Esophagus squamous epithelium (tissue), 5 donors: ENCODE measurements at regions not wholly inside any gene's neighbourhood (a gene's known extent, or its start where the extent isn't known, plus 50 kb on each side); places are given as distances from the start of the nearest gene placed in this dataset.

Experiments
- DNase-seq: peaks from one replicate; lab custom pipeline; 2025; lab: John Stamatoyannopoulos, UW
- H3K27ac ChIP-seq, 4 donors: fragments of 200-600 bp; sonication (generic); one replicate each; pipeline ENCODE4 v1.5.1; 2016 to 2019; ENCODE audit warnings: mild to moderate bottlenecking in 1 of 4
- H3K27me3 ChIP-seq, 4 donors: fragments of 200-600 bp; sonication (generic); 1 replicate in 3 of 4; 2 replicates in 1 of 4; pipeline versions ENCODE4 v1.5.1 to v1.6.0; 2017 to 2021; ENCODE audit warnings: antibody characterized with exemption in 1 of 4
- H3K36me3 ChIP-seq, 3 donors: fragments of 200-600 bp; sonication (generic); one replicate each; pipeline ENCODE4 v1.5.1; 2016 to 2019
- H3K4me1 ChIP-seq, 3 donors: fragments of 200-600 bp; sonication (generic); one replicate each; pipeline ENCODE4 v1.5.1; 2017 to 2019
- H3K4me3 ChIP-seq, 4 donors: fragments of 200-600 bp; sonication (generic); 1 replicate in 3 of 4; 2 replicates in 1 of 4; pipeline ENCODE4 v1.5.1; 2016 to 2019; ENCODE audit warnings: mild to moderate bottlenecking in 2 of 4, moderate library complexity in 1 of 4
- H3K9me3 ChIP-seq, 3 donors: fragments of 200-600 bp; sonication (generic); one replicate each; pipeline ENCODE4 v1.5.1; 2016 to 2019
- CTCF ChIP-seq, 6 experiments: fragments of 450-650 bp in 4 of 6; fragments of 200-600 bp in 2 of 6; sonication (generic) in 2 of 6; IDR thresholded peaks; one replicate each; pipeline ENCODE4 v1.5.1; 2016 to 2019; ENCODE audit warnings: antibody characterized with exemption in 6 of 6, mild to moderate bottlenecking in 4 of 6, moderate library complexity in 4 of 6
- POLR2A ChIP-seq, 4 donors: fragments of 450-650 bp; IDR thresholded peaks; one replicate each; pipeline ENCODE4 v1.6.1; 2017; ENCODE audit warnings: antibody characterized with exemption in 4 of 4, mild to moderate bottlenecking in 4 of 4, moderate library complexity in 3 of 4
- WGBS, 2 donors: methylation state at CpG; one replicate each; pipeline ENCODE4 v1.1.5; 2018; 5-methylcytosine and 5-hydroxymethylcytosine counted together
- intact Hi-C: fragments of 100-400 bp; cut with DNase I; formaldehyde crosslinking; loops from one replicate; pipeline ENCODE4 v1.15.0; 2022
- donor health status: DM: yes; HTN: yes; CAD: no.

DNA sequence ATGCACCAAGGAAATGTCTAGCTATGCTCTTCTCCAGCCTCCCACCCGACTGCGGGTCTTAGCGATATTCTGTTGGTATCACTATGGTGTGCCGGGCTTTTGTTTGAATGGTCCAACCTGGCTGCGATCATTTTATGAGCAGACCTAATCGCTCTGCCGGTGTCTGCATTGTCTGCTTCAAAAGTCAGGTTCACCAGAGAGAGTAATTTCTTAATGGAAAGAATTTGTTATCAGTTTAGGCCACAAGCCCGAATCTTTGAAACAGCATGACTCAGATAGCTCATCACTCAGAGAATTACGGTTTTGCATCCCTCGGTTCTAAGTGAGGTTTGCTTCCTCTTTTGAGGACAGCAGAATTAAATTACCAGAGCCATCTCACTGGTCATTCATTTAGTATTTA lies 521.0 kb upstream of the ARID1B start:
- Histone ChIP-seq H3K36me3 (no peaks in the 10 kb centered on the region), H3K4me1 (no peaks in the 10 kb centered on the region), H3K4me3 (no peak overlapping the region), H3K27ac (no peak overlapping the region), H3K9me3 (no peaks in the 10 kb centered on the region), H3K27me3 (no peaks in the 10 kb centered on the region)
- no peak for TF ChIP-seq CTCF (IDR thresholded peaks at IDR 0.05)
- no peak for TF ChIP-seq POLR2A (IDR thresholded peaks at IDR 0.05)
- WGBS, 2 donors, result 72 to 83% methylated on average over 10 of the region's 10 CpGs
- no peak for DNase-seq
- intact Hi-C loops, result no loop called here

DNA sequence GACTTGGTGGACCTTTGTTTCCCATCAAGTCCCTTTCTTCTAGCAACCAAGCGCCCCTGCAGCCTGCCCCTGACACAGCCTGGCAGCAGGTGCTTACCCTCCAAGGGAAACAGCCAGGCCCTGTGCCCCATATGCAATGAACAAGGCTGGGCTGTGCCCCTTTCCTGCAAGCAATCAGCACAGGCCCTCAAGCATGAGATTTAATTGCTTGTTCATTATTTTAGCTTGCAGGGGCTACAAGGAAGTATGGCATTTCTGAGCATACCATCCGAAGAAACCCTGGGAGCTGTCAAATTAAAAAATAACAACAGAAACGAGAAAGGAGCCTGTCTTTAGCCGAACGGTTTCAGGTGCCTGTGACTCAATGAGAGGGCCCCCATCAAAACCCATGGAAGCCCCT lies 522.9 kb upstream of the ARID1B start:
- H3K4me3 ChIP-seq, result no peak overlapping the region
- intact Hi-C loops, result no loop called here
- no peak for DNase-seq
- no peaks in the 10 kb centered on the region for H3K9me3 ChIP-seq
- no peak overlapping the region for H3K27ac ChIP-seq
- H3K27me3 ChIP-seq, result no peaks in the 10 kb centered on the region
- no peak for TF ChIP-seq CTCF (IDR thresholded peaks at IDR 0.05)
- TF ChIP-seq POLR2A (IDR thresholded peaks at IDR 0.05), result no peak
- 77 to 96% methylated on average over 5 of the region's 5 CpGs for WGBS, 2 donors
- H3K4me1 ChIP-seq, result no peaks in the 10 kb centered on the region
- H3K36me3 ChIP-seq, result no peaks in the 10 kb centered on the region

- H3K27ac ChIP-seq, result no peak overlapping the region
- no peaks in the 10 kb centered on the region for H3K4me1 ChIP-seq
- no peak overlapping the region for H3K4me3 ChIP-seq
- no peaks in the 10 kb centered on the region for H3K27me3 ChIP-seq
- TF ChIP-seq POLR2A (IDR thresholded peaks at IDR 0.05), result no peak
- TF ChIP-seq CTCF (IDR thresholded peaks at IDR 0.05), result no peak
- 49 to 55% methylated on average over 5 of the region's 5 CpGs for WGBS, 2 donors
- no peaks in the 10 kb centered on the region for H3K36me3 ChIP-seq
- intact Hi-C loops, result no loop called here
- no peaks in the 10 kb centered on the region for H3K9me3 ChIP-seq
- DNase-seq, result no peak
Observed at GRCh38 chr6:156250593-156250992, 526.6 kb upstream of the ARID1B start.

DNA sequence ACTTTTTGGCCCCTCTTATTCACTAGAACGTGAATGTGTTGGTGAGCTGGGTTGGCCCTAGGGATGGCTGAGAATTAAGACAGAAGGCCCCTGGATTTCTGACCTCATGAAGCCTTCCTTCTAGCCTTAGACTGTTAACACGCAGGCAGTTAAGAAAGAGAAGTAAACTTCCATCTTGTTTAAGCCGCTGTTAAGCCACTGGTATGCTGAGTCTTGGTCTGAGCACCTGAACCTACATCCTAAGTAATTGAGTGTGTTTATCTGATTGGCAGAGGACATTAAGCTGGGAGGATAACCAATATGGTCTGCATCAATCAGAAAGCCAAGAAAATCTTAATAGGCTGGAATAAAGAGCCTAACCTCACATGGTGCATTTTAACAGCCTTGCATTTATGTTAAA lies 535.0 kb upstream of the ARID1B start:
- no peak overlapping the region for H3K4me3 ChIP-seq
- 91 to 97% methylated on average over 3 of the region's 3 CpGs for WGBS, 2 donors
- TF ChIP-seq CTCF (IDR thresholded peaks at IDR 0.05), result no peak
- no peak for TF ChIP-seq POLR2A (IDR thresholded peaks at IDR 0.05)
- no peaks in the 10 kb centered on the region for H3K4me1 ChIP-seq
- H3K36me3 ChIP-seq, result no peaks in the 10 kb centered on the region
- no peak overlapping the region for H3K27ac ChIP-seq
- intact Hi-C loops, result no loop called here
- H3K9me3 ChIP-seq, result no peaks in the 10 kb centered on the region
- DNase-seq, result no peak
- no peaks in the 10 kb centered on the region for H3K27me3 ChIP-seq

GRCh38 chr6:156231026-156231765 lies 546.0 kb upstream of the ARID1B start:
- intact Hi-C loops, result no loop called here
- TF ChIP-seq POLR2A (IDR thresholded peaks at IDR 0.05) (no peak), CTCF (IDR thresholded peaks at IDR 0.05) (no peak)
- Histone ChIP-seq H3K27ac (no peak overlapping the region), H3K4me1 (no peaks in the 10 kb centered on the region), H3K36me3 (no peaks in the 10 kb centered on the region), H3K27me3 (no peaks in the 10 kb centered on the region), H3K9me3 (no peaks in the 10 kb centered on the region), H3K4me3 (no peak overlapping the region)
- 76 to 81% methylated on average over 10 of the region's 10 CpGs for WGBS, 2 donors
- no peak for DNase-seq
